GM12891 (cell line): ENCODE measurements at regions not wholly inside any gene's neighbourhood (a gene's known extent, or its start where the extent isn't known, plus 50 kb on each side); places are given as distances from the start of the nearest gene placed in this dataset.

Experiments used
- POLR2AphosphoS5 ChIP-seq: IDR thresholded peaks from 2 replicates; pipeline ENCODE4 v1.6.1; 2011; ENCODE audit warnings: low read depth, low read length, control low read depth
- TAF1 ChIP-seq: IDR thresholded peaks from 2 replicates; pipeline ENCODE4 v1.6.1; 2011; ENCODE audit warnings: low read depth, low read length, control low read depth

- TF ChIP-seq TAF1 (no peak), POLR2AphosphoS5 (no peak)
Observed at GRCh38 chr7:132681951-132682350, 105.7 kb upstream of the PLXNA4 start.
